Astrocyte (in vitro differentiated cells and primary cell): ENCODE measurements at regions not wholly inside any gene's neighbourhood (a gene's known extent, or its start where the extent isn't known, plus 50 kb on each side); places are given as distances from the start of the nearest gene placed in this dataset.

Experiments
- DNase-seq: peaks from one replicate; pipeline ENCODE4 v3.0.0-alpha.2; 2010; ENCODE audit warnings: low read depth
- FAIRE-seq: peaks from 2 replicates; lab custom pipeline; 2011; peaks lifted over from hg19 to GRCh38; lab: Jason Lieb, UNC
- H2AFZ ChIP-seq: 2 replicates; pipeline ENCODE4 v1.6.0; 2012; ENCODE audit warnings: low read depth, low read length, inconsistent platforms
- H3K27ac ChIP-seq: 2 replicates; pipeline ENCODE4 v1.5.1; 2011; ENCODE audit warnings: low read depth, low read length, inconsistent platforms
- H3K27me3 ChIP-seq: 2 replicates; pipeline ENCODE4 v1.6.0; 2011; ENCODE audit warnings: low read length, inconsistent platforms; ENCODE audit not compliant: insufficient read depth
- H3K36me3 ChIP-seq: 2 replicates; pipeline ENCODE4 v1.5.1; 2011; ENCODE audit warnings: low read length, inconsistent platforms; ENCODE audit not compliant: insufficient read depth
- H3K4me1 ChIP-seq: 2 replicates; pipeline ENCODE4 v1.5.1; 2011; ENCODE audit warnings: low read length, inconsistent platforms; ENCODE audit not compliant: insufficient read depth
- H3K4me2 ChIP-seq: 2 replicates; pipeline ENCODE4 v1.6.0; 2012; ENCODE audit warnings: low read length, inconsistent platforms
- H3K4me3 ChIP-seq: 2 replicates; pipeline ENCODE4 v1.5.1; 2011; ENCODE audit warnings: low read depth, mild to moderate bottlenecking, low read length, inconsistent platforms; ENCODE audit not compliant: insufficient read depth
- H3K79me2 ChIP-seq: 2 replicates; pipeline ENCODE4 v1.6.0; 2012; ENCODE audit warnings: mild to moderate bottlenecking, low read length, inconsistent platforms; ENCODE audit not compliant: insufficient read depth
- H3K9ac ChIP-seq: 2 replicates; pipeline ENCODE4 v1.6.0; 2012; ENCODE audit warnings: mild to moderate bottlenecking, low read length, inconsistent platforms
- H3K9me3 ChIP-seq: 2 replicates; pipeline ENCODE4 v1.5.1; 2012; ENCODE audit warnings: low read depth, mild to moderate bottlenecking, low read length, inconsistent platforms; ENCODE audit not compliant: insufficient read depth
- H4K20me1 ChIP-seq: 2 replicates; pipeline ENCODE4 v1.6.0; 2012; ENCODE audit warnings: low read length, inconsistent platforms; ENCODE audit not compliant: insufficient read depth
- H3K27ac Mint-ChIP-seq: one replicate; pipeline ENCODE4 v1.8.0; 2021; ENCODE audit warnings: mild to moderate bottlenecking, mixed read lengths; ENCODE audit not compliant: unreplicated experiment
- H3K27me3 Mint-ChIP-seq: one replicate; pipeline ENCODE4 v1.8.0; 2021; ENCODE audit warnings: low read depth, mixed read lengths; ENCODE audit not compliant: unreplicated experiment
- H3K36me3 Mint-ChIP-seq: one replicate; pipeline ENCODE4 v1.8.0; 2021; ENCODE audit warnings: low read depth, mixed read lengths; ENCODE audit not compliant: unreplicated experiment
- H3K4me1 Mint-ChIP-seq: one replicate; pipeline ENCODE4 v1.8.0; 2021; ENCODE audit warnings: low read depth, mixed read lengths; ENCODE audit not compliant: unreplicated experiment
- H3K4me3 Mint-ChIP-seq: one replicate; pipeline ENCODE4 v1.8.0; 2021; ENCODE audit warnings: mild to moderate bottlenecking, moderate library complexity, mixed read lengths; ENCODE audit not compliant: unreplicated experiment
- H3K9me3 Mint-ChIP-seq: one replicate; pipeline ENCODE4 v1.8.0; 2021; ENCODE audit warnings: mild to moderate bottlenecking, mixed read lengths; ENCODE audit not compliant: unreplicated experiment
- EZH2 ChIP-seq: IDR thresholded peaks from 2 replicates; pipeline ENCODE4 v1.6.1; 2012; ENCODE audit warnings: mild to moderate bottlenecking, low read length, inconsistent platforms; ENCODE audit not compliant: insufficient read depth
- TF ChIP-seq, protein P1 (sequence below): IDR thresholded peaks from 2 replicates; pipeline ENCODE4 v1.5.1; 2011; ENCODE audit warnings: low read depth, mild to moderate bottlenecking, inconsistent platforms, low read length, moderate library complexity; ENCODE audit not compliant: insufficient read depth

DNA sequence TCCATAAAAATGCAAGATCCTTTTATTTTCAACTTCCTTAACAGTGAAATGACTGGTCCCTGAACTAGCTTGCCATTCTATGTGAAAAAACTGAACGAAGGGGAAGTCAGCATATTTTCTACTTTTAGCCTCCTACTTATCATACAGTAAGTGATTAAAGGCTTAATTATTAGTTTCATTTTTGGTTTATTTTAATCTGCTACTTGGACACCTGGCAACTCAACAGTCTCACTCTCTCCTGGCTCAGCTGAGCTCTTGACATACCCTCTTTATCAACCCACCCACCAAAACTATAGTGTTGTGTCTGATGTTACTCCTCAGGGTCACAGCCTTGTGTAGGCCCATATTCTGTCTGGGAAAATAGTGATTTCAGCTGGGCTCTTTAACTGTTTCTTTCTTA, 86.2 kb upstream of the CPXCR1 start:
- Histone ChIP-seq H3K4me3 (no peak overlapping the region), H3K4me2 (no peak overlapping the region), H3K36me3 (no peaks in the 10 kb centered on the region), H3K27me3 (no peaks in the 10 kb centered on the region), H3K27ac (no peak overlapping the region), H2AFZ (no peak overlapping the region), H3K9ac (no peak overlapping the region), H3K79me2 (no peaks in the 10 kb centered on the region), H3K4me1 (no peaks in the 10 kb centered on the region), H3K9me3 (no peaks in the 10 kb centered on the region), H4K20me1 (no peaks in the 10 kb centered on the region)
- FAIRE-seq: peak; percentile 60
- TF ChIP-seq EZH2: no peak
- TF ChIP-seq, protein P1, sequence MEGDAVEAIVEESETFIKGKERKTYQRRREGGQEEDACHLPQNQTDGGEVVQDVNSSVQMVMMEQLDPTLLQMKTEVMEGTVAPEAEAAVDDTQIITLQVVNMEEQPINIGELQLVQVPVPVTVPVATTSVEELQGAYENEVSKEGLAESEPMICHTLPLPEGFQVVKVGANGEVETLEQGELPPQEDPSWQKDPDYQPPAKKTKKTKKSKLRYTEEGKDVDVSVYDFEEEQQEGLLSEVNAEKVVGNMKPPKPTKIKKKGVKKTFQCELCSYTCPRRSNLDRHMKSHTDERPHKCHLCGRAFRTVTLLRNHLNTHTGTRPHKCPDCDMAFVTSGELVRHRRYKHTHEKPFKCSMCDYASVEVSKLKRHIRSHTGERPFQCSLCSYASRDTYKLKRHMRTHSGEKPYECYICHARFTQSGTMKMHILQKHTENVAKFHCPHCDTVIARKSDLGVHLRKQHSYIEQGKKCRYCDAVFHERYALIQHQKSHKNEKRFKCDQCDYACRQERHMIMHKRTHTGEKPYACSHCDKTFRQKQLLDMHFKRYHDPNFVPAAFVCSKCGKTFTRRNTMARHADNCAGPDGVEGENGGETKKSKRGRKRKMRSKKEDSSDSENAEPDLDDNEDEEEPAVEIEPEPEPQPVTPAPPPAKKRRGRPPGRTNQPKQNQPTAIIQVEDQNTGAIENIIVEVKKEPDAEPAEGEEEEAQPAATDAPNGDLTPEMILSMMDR: no peak
- Mint-ChIP-seq H3K27ac (no peak overlapping the region), H3K27me3 (no peaks in the 10 kb centered on the region), H3K36me3 (no peaks in the 10 kb centered on the region), H3K4me1 (no peaks in the 10 kb centered on the region), H3K4me3 (no peak overlapping the region), H3K9me3 (no peaks in the 10 kb centered on the region)
- DNase-seq: no peak

DNA sequence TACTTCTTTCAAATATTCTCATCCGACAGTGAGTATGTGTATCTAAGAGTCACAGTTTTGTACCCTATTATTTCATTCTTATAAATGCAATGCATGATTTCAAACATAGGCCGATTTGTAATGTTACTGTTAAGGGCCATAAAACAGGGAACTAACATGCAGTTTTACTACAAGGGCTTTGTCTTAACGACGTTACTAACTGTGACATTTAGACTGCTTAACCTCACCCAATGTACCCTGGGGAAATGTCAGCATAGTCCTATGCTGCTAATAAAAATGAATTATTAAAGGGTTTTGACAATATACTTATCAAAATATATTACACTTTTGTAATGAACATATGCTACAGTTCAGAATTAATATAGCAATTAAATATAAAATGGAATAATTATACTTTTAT, 74.8 kb upstream of the CPXCR1 start:
- H3K4me3 Mint-ChIP-seq: no peak overlapping the region
- Histone ChIP-seq H2AFZ (no peak overlapping the region), H3K27me3 (no peaks in the 10 kb centered on the region), H4K20me1 (no peaks in the 10 kb centered on the region), H3K79me2 (no peaks in the 10 kb centered on the region), H3K9me3 (no peaks in the 10 kb centered on the region), H3K9ac (no peak overlapping the region), H3K36me3 (no peaks in the 10 kb centered on the region), H3K4me2 (no peak overlapping the region), H3K4me3 (no peak overlapping the region), H3K27ac (no peak overlapping the region), H3K4me1 (no peaks in the 10 kb centered on the region)
- H3K27me3 Mint-ChIP-seq: no peaks in the 10 kb centered on the region
- no peak overlapping the region for H3K27ac Mint-ChIP-seq
- DNase-seq (no peak), FAIRE-seq (no peak)
- H3K4me1 Mint-ChIP-seq: no peaks in the 10 kb centered on the region
- H3K36me3 Mint-ChIP-seq: no peaks in the 10 kb centered on the region
- TF ChIP-seq, protein P1: no peak
- no peak for TF ChIP-seq EZH2
- no peaks in the 10 kb centered on the region for H3K9me3 Mint-ChIP-seq
